GM12872 (cell line): ENCODE measurements at regions not wholly inside any gene's neighbourhood (a gene's known extent, or its start where the extent isn't known, plus 50 kb on each side); places are given as distances from the start of the nearest gene placed in this dataset.

Experiments used
- TF ChIP-seq, protein P1 (sequence below): IDR thresholded peaks from 3 replicates; pipeline ENCODE4 v1.5.1; 2011; ENCODE audit warnings: low read depth, mild to moderate bottlenecking, low read length, moderate library complexity; ENCODE audit not compliant: insufficient read depth

DNA sequence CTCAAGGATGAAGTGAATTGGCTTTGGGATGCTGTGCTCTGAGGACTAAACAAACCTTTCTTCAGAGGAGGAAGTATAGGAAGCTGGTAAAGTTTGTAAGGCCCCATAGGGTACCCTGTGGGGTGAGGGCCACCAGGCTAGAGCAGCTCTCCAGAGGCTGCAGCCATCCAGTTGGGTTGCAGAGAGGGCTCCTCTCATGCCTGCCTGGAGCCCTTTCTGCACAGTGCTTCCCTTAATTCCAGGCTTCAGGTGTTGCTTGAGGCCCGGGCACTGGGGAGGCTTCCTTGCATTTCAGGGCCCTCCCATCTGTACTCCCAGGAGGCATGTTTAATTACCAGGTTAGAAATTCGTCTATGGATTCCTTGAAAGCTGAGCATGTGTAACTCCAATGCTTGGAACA, 95.3 kb upstream of the FSTL4 start:
- TF ChIP-seq, protein P1, sequence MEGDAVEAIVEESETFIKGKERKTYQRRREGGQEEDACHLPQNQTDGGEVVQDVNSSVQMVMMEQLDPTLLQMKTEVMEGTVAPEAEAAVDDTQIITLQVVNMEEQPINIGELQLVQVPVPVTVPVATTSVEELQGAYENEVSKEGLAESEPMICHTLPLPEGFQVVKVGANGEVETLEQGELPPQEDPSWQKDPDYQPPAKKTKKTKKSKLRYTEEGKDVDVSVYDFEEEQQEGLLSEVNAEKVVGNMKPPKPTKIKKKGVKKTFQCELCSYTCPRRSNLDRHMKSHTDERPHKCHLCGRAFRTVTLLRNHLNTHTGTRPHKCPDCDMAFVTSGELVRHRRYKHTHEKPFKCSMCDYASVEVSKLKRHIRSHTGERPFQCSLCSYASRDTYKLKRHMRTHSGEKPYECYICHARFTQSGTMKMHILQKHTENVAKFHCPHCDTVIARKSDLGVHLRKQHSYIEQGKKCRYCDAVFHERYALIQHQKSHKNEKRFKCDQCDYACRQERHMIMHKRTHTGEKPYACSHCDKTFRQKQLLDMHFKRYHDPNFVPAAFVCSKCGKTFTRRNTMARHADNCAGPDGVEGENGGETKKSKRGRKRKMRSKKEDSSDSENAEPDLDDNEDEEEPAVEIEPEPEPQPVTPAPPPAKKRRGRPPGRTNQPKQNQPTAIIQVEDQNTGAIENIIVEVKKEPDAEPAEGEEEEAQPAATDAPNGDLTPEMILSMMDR, result no peak

DNA sequence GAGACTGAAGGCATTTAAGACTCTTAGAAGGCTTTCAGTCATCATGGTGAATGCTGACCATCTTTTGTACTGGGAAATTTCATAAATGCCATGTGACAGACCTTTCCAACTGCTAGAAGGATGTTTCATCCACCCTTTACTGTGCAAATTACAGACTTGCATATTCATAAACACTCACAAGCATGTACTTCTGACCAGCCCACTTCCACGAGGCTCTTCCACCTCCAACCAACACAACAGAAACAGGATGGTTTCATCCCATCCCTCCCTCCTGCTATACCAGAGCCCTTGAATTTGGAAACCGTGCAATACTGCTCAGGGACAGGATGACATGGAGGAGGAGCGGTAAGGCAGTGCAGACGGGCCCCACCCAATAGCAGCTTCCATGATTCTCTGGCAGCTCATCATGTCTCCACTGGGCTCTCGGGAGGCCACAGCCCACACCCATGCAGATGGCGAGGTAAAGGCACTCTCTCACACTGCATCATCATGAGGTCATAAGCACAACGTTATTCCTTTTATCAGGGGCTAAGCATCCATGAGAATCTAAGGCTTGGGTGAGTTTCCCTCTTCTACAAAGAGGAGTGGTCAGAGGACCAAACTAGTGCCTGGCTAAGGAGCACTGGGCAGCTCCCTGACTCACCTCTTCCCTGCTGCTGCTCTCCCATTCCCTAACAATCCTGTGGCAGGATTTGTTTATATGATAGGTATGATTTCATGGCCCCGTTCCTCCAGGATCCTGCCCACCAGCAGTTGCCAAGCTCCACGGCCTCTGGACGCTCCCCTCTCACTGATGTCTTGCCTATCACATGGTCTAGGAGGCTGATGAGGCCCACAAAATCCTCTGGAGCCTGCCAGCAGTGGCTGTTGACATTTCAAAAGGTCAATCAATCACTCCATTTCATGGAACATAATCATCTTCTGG, 94.4 kb upstream of the FSTL4 start:
- TF ChIP-seq, protein P1, result no peak

DNA sequence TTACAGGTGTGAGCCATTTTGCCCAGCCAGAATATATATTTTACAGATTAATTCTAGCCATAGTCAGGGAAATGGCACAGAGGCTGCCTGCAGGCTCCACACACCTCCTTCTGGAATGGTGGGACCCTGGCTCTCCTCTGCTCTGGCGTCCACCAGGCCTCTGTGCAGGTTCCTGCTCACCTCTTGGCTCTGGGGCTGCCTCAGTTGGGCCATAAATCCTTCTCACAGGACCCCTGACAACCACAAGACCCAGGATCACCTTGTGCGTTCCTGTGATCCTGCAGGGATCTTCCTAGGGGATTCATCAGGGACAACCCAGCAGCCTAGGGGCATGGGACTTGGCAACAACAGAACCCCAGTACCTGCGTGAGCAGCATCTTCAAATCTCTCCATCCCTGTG, 93.0 kb upstream of the FSTL4 start:
- TF ChIP-seq, protein P1, result no peak

DNA sequence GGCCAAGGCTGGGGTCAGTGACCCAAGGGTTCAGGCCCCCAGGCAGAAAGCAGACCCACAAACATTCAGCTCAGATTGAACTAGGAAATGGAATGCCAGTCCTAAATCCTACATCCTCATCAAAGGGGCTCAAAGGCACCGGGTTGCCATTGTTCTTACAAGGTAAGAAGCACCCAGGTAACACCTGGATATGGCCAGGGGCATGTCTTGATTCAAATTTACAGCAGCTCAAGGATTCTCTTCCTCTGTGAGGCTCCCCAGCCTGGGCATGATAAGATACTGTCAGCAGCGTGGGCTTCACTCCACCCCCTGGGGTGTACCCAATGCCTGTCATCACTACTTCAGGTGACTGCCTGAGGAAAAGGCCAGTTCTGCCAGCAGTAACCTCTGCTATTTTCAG, 92.1 kb upstream of the FSTL4 start:
- TF ChIP-seq, protein P1, result no peak

DNA sequence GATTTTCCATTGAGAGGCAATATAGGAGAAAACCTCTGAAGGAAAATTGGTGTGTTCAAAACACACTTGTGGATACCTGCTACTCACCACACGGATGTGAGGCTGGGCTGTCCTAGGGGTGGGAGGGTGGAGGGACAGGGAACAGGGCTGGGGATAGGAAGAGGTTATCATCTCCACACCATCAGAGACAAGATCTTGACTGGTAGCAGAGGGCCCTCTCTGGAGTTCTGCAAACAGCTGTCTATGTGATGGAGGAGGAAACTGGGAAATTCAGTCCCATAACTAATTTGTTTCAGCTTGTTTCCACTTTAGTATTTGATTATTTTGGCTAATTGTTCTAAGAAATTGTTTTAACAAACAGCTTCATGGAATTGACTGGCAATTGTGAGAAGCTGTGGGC, 91.6 kb upstream of the FSTL4 start:
- TF ChIP-seq, protein P1, result no peak

DNA sequence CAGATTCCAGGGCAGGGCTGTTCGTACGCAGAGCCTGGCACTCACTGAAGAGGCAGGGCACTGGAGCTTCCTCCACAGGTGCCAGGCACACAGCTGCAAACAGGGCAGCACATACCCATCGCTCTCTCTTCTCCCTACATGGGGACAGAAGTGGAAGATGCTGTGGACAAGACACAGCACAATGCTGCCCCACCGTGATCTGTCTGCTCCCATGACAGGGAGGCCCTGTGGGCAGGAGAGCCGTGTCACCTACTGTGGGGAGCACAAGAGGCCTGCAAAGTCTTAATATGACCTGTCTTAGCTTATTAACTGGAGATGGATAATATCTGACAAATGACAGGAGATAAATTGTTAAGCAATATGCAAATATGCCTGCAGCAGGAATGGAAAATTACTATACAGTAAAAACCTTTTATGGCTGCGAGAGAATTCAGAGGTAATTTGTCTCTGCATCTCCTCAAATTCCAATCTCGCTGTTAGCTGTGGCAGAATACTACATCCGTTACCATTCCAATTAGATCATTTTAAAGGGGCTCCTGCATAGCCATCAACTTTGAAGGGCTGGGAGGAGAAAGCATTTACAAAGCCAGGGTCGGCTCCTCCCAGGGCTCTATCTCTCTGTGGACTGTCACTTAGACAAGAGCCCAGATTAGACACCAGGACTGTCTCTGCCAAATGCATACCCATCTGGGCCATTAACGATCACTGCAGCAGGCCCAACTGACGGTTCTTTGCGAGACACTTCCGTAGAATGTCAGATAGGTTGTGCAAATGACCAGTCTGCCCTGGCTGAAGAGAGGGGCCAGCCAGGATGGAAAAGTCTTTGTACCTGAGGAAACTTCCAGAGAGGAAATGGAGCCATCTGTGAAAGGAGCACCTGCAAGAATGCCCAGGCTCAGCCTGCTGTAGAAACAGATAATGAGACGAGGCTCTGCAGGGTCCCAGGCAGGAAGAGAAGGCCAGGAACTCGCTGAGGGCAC, 90.7 kb upstream of the FSTL4 start:
- TF ChIP-seq, protein P1, result no peak

DNA sequence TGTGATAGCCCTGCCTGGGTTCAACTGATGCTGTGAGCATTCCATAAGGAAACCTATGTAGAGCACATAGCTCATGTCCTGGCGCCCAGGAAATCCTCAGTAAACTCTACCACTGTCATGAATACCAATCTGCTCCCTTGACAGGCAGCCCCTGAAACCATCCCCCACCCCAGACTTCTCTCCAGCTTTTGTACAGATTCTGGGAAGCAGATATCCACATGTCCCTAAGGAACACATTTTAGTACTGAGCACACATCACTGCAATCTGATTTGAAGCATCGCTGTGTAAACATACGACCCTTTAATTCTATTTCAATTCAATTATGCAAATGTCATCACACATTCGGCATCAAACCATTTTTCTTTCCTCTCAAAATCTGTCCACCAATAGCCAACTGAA, 89.5 kb upstream of the FSTL4 start:
- TF ChIP-seq, protein P1, result no peak
